ENCODE measurements at regions not wholly inside any gene's neighbourhood (a gene's known extent, or its start where the extent isn't known, plus 50 kb on each side); places are given as distances from the start of the nearest gene placed in this dataset.

DNA sequence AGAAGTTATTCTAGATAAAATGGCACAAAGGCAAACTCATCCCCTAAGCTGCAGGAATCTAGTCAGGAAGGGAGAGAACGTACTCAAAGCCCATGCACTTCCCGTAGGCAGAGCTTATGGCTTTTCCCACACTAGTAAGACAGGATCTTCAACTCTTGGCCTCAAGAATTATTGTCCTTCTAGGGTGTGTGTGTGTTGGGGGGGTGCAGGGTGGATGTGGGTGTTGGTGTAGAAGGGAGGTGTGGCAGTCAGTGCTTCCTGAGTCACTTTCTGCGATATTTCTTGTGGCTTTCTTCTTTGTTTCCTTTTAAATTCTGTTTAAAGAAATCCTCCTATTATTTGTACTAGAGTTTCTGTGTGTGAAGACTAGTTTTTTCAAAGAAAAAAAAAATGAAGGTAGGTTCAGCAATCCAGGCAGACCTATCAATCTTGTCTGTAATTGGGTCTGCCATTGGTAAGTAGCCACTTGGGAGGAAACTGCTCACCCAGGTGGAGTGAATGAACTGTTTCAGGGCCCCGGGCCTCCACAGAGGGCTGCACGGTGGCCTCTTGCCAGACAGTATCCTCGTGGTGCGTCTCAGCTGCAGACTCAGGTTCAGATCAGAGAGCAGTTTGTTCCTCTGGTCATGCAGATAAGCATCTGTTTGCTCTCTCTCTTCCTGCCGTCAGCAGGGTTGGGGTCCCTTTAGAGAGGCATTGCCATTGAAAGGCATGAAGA lies 131.9 kb downstream of the NPR3 start:
- Histone ChIP-seq H3K9ac (ENCODE audit: low read length) (no peak overlapping the region), H3K27me3 (ENCODE audit: insufficient read depth, low read length) (no peaks in the 10 kb centered on the region), H3K4me3 (ENCODE audit: insufficient read depth, low read depth, low read length) (no peak overlapping the region), H2AFZ (ENCODE audit: low read depth, low read length) (no peak overlapping the region), H3K36me3 (ENCODE audit: insufficient read depth, low read length) (no peaks in the 10 kb centered on the region), H3K4me2 (ENCODE audit: low read length) (no peak overlapping the region), H3K4me1 (ENCODE audit: insufficient read depth, low read length) (no peaks in the 10 kb centered on the region), H4K20me1 (ENCODE audit: insufficient read depth, low read length) (no peaks in the 10 kb centered on the region), H3K9me3 (ENCODE audit: insufficient read depth, low read depth, low read length) (no peaks in the 10 kb centered on the region), H3K27ac (ENCODE audit: low read depth, low read length) (no peak overlapping the region), H3K79me2 (ENCODE audit: insufficient read depth, low read length) (no peaks in the 10 kb centered on the region)
- H3K4me1 Mint-ChIP-seq (ENCODE audit: low read depth, unreplicated experiment) = peaks cover 3% of the 10 kb centered on the region
- DNase-seq (ENCODE audit: low read depth) (no peak), FAIRE-seq (no peak)
- H3K36me3 Mint-ChIP-seq (ENCODE audit: low read depth, unreplicated experiment) = no peaks in the 10 kb centered on the region
- no peak overlapping the region for H3K4me3 Mint-ChIP-seq (ENCODE audit: unreplicated experiment)
- H3K27me3 Mint-ChIP-seq (ENCODE audit: low read depth, unreplicated experiment) = peaks cover 14% of the 10 kb centered on the region
- no peak overlapping the region for H3K27ac Mint-ChIP-seq (ENCODE audit: unreplicated experiment)
- TF ChIP-seq CTCF (IDR thresholded peaks at IDR 0.05; ENCODE audit: insufficient read depth, low read depth, low read length) = no peak
- TF ChIP-seq EZH2 (IDR thresholded peaks at IDR 0.05; ENCODE audit: insufficient read depth, low read length) = no peak
- peaks cover 1% of the 10 kb centered on the region for H3K9me3 Mint-ChIP-seq (ENCODE audit: unreplicated experiment)

DNA sequence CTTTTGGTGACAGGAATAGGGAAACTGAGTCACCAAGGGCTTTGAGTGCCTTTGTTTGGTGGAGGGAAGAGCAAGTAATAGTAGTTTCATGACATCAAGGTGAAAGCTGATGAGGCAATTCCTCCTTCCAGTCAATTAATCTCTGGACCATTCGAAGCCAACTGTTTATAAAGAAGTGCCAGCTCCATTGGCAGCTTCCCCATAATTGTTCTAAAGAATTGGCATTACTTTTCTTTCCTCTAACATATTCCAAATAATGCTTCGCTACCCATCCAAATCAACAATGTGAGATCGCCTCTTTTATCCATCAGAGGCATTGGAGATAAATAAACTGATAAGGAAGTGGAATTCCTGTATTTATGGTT lies 132.4 kb downstream of the NPR3 start:
- Histone ChIP-seq H2AFZ (ENCODE audit: low read depth, low read length) (no peak overlapping the region), H3K9me3 (ENCODE audit: insufficient read depth, low read depth, low read length) (no peaks in the 10 kb centered on the region), H3K4me2 (ENCODE audit: low read length) (no peak overlapping the region), H3K27ac (ENCODE audit: low read depth, low read length) (no peak overlapping the region), H3K79me2 (ENCODE audit: insufficient read depth, low read length) (no peaks in the 10 kb centered on the region), H3K9ac (ENCODE audit: low read length) (no peak overlapping the region), H3K36me3 (ENCODE audit: insufficient read depth, low read length) (no peaks in the 10 kb centered on the region), H3K4me1 (ENCODE audit: insufficient read depth, low read length) (no peaks in the 10 kb centered on the region), H4K20me1 (ENCODE audit: insufficient read depth, low read length) (no peaks in the 10 kb centered on the region), H3K4me3 (ENCODE audit: insufficient read depth, low read depth, low read length) (no peak overlapping the region), H3K27me3 (ENCODE audit: insufficient read depth, low read length) (no peaks in the 10 kb centered on the region)
- DNase-seq (ENCODE audit: low read depth) (no peak), FAIRE-seq (no peak)
- no peaks in the 10 kb centered on the region for H3K36me3 Mint-ChIP-seq (ENCODE audit: low read depth, unreplicated experiment)
- H3K27me3 Mint-ChIP-seq (ENCODE audit: low read depth, unreplicated experiment) = peaks cover 14% of the 10 kb centered on the region
- no peak overlapping the region for H3K4me3 Mint-ChIP-seq (ENCODE audit: unreplicated experiment)
- TF ChIP-seq EZH2 (IDR thresholded peaks at IDR 0.05; ENCODE audit: insufficient read depth, low read length) = no peak
- no peak for TF ChIP-seq CTCF (IDR thresholded peaks at IDR 0.05; ENCODE audit: insufficient read depth, low read depth, low read length)
- H3K9me3 Mint-ChIP-seq (ENCODE audit: unreplicated experiment) = peaks cover 1% of the 10 kb centered on the region
- H3K27ac Mint-ChIP-seq (ENCODE audit: unreplicated experiment) = no peak overlapping the region
- peaks cover 3% of the 10 kb centered on the region for H3K4me1 Mint-ChIP-seq (ENCODE audit: low read depth, unreplicated experiment)

- Histone ChIP-seq H3K4me3 (ENCODE audit: insufficient read depth, low read depth, low read length) (no peak overlapping the region), H3K9ac (ENCODE audit: low read length) (no peak overlapping the region), H3K79me2 (ENCODE audit: insufficient read depth, low read length) (no peaks in the 10 kb centered on the region), H4K20me1 (ENCODE audit: insufficient read depth, low read length) (no peaks in the 10 kb centered on the region), H3K36me3 (ENCODE audit: insufficient read depth, low read length) (no peaks in the 10 kb centered on the region), H3K27me3 (ENCODE audit: insufficient read depth, low read length) (no peaks in the 10 kb centered on the region), H3K4me2 (ENCODE audit: low read length) (no peak overlapping the region), H3K27ac (ENCODE audit: low read depth, low read length) (no peak overlapping the region), H3K4me1 (ENCODE audit: insufficient read depth, low read length) (no peaks in the 10 kb centered on the region), H3K9me3 (ENCODE audit: insufficient read depth, low read depth, low read length) (no peaks in the 10 kb centered on the region), H2AFZ (ENCODE audit: low read depth, low read length) (no peak overlapping the region)
- Mint-ChIP-seq H3K36me3 (ENCODE audit: low read depth, unreplicated experiment) (no peaks in the 10 kb centered on the region), H3K27me3 (ENCODE audit: low read depth, unreplicated experiment) (peaks cover 14% of the 10 kb centered on the region), H3K4me3 (ENCODE audit: unreplicated experiment) (no peak overlapping the region), H3K9me3 (ENCODE audit: unreplicated experiment) (peaks cover 5% of the 10 kb centered on the region), H3K27ac (ENCODE audit: unreplicated experiment) (no peak overlapping the region), H3K4me1 (ENCODE audit: low read depth, unreplicated experiment) (peaks cover 3% of the 10 kb centered on the region)
- DNase-seq (ENCODE audit: low read depth) = no peak
- no peak for TF ChIP-seq EZH2 (IDR thresholded peaks at IDR 0.05; ENCODE audit: insufficient read depth, low read length)
- no peak for TF ChIP-seq CTCF (IDR thresholded peaks at IDR 0.05; ENCODE audit: insufficient read depth, low read depth, low read length)
- FAIRE-seq = no peak
Observed at GRCh38 chr5:32845171-32845570, 134.1 kb downstream of the NPR3 start.
